ENCODE measurements at regions not wholly inside any gene's neighbourhood (a gene's known extent, or its start where the extent isn't known, plus 50 kb on each side); places are given as distances from the start of the nearest gene placed in this dataset.

DNA sequence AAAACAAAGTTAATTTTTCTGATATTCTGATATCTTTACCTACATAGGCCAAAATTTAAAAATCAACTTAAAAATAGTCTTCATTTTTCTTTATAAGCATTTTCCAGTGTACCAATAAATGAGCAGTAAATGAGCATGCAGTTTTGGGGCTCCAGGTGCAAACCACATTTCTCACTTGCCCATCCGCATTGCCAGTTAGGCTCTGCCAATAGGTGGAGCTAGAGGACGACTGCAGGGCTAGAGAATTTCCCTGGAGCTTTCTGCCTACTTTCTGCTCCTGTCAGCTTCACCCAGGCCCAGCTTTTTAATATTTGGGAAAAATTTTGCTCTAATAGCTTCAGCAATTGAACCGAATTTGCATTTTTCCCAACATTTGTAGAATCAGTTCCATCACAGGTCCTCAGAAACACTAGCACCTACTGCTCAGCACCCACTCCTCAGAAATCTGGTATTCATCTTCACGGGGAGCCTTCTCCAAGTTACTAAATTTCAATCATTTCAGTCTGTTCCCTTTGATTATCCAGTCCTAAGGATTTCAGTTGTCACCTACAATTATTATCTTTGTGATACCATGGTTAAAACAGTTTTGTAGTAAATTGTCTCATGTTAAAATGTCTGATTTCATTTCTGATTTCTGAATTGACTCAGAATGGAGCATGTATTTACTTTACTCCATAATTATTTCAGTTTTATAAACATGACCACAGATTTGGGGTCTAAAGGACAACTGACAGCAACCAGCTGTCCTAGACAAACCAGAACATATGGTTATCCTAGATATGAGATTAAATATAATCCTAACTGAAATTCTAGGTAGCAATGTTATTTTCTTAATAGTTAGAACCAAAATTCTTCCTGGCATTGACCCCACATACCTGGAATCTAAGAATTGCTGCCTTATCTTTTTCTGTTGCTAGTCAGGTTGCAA, 104.6 kb upstream of the FAM174A start:
- ChIA-PET CTCF (ENCODE audit: partially characterized antibody) (interaction anchor here (0.8 to 2.1 kb wide), 9 partner anchors 9 to 1464 kb away, joined by 3 to 10 read pairs (median 5); no protein-coding TSS in a partner anchor), POLR2A (ENCODE audit: partially characterized antibody) (no interaction called here)
- H4K5ac ChIP-seq (ENCODE audit: insufficient read length, low read depth, low read length): no peak overlapping the region
- H3K27ac ChIP-seq (ENCODE audit: low read depth, low read length): no peak overlapping the region
- no peak overlapping the region for H3K14ac ChIP-seq (ENCODE audit: insufficient read length)
- H3K18ac ChIP-seq (ENCODE audit: extremely low read depth, low read length): no peak overlapping the region
- no peak overlapping the region for H4K8ac ChIP-seq (ENCODE audit: extremely low read depth, insufficient read depth, low read length)
- H3K9me3 ChIP-seq (ENCODE audit: insufficient read depth in 2 of 2, low read depth in 1 of 2, low read length in 1 of 2): peaks cover 2 to 4% of the 10 kb centered on the region in 2 experiments; a peak in 2 of 4 replicates
- no peaks in the 10 kb centered on the region for H3K79me2 ChIP-seq (ENCODE audit: control insufficient read depth in 1 of 2, insufficient read depth in 2 of 2, low read length in 2 of 2)
- H3K23ac ChIP-seq (ENCODE audit: insufficient read length): no peak overlapping the region
- FAIRE-seq (peak; percentile 76), DNase-seq (ENCODE audit: low read depth in 1 of 2, low spot score in 2 of 2) (peak in 1 of 2 experiments; percentile 77)
- no peak overlapping the region for H3K9ac ChIP-seq (replicated peaks in 1 of 4; ENCODE audit: extremely low read depth in 1 of 4, low read depth in 3 of 4, low read length in 3 of 4)
- H3K4me1 ChIP-seq (replicated peaks in 1 of 4; ENCODE audit: control insufficient read depth in 3 of 4, insufficient read depth in 4 of 4, low read length in 3 of 4): no peaks in the 10 kb centered on the region
- H3K4ac ChIP-seq (replicated peaks; ENCODE audit: insufficient read length, low read depth, low read length): no peak overlapping the region
- no peak overlapping the region for H3K4me3 ChIP-seq (ENCODE audit: extremely low read depth in 1 of 4, insufficient read depth in 2 of 4, low read depth in 3 of 4, low read length in 4 of 4)
- no peaks in the 10 kb centered on the region for H3K23me2 ChIP-seq (ENCODE audit: low read depth, low read length)
- no peak overlapping the region for H3K56ac ChIP-seq (replicated peaks; ENCODE audit: insufficient read length, low read depth, low read length)
- no peak overlapping the region for H2AK5ac ChIP-seq (ENCODE audit: low read depth, low read length)
- no peak overlapping the region for H2BK20ac ChIP-seq (ENCODE audit: low read length)
- peaks cover 0 to under 1% (median 0%) of the 10 kb centered on the region in 4 experiments; a peak in 1 of 8 replicates for H3K36me3 ChIP-seq (ENCODE audit: control insufficient read depth in 2 of 4, insufficient read depth in 4 of 4, low read length in 3 of 4)
- H2BK5ac ChIP-seq (ENCODE audit: low read depth, low read length): no peak overlapping the region
- WGBS, 2 experiments (ENCODE audit: extremely low coverage in 1 of 2, insufficient coverage in 1 of 2, insufficient read length in 1 of 2, insufficient replicate concordance in 2 of 2, low coverage in 1 of 2, low lambda C conversion rate in 2 of 2, missing lambda C conversion rate in 1 of 2): 32% methylated on average over 4 of the region's 4 CpGs; no CpG with 5 or more reads in 1 of the 2 experiments
- no peak overlapping the region for H2BK120ac ChIP-seq (replicated peaks; ENCODE audit: low read depth, low read length)
- no peak overlapping the region for H2AFZ ChIP-seq (ENCODE audit: low read length)
- H2BK15ac ChIP-seq (ENCODE audit: low read length): no peak overlapping the region
- H3K79me1 ChIP-seq (ENCODE audit: low read depth, low read length): no peaks in the 10 kb centered on the region
- no peaks in the 10 kb centered on the region for H3K27me3 ChIP-seq (replicated peaks in 1 of 4; ENCODE audit: control insufficient read depth in 3 of 4, extremely low read depth in 1 of 4, insufficient read depth in 3 of 4, low read length in 3 of 4)
- H2BK12ac ChIP-seq (ENCODE audit: low read depth, low read length): no peak overlapping the region
- no peak overlapping the region for H3K4me2 ChIP-seq (ENCODE audit: insufficient read depth in 1 of 2, low read depth in 2 of 2, low read length in 2 of 2)
- no peak overlapping the region for H4K91ac ChIP-seq (replicated peaks; ENCODE audit: insufficient read length, low read length)
- no peaks in the 10 kb centered on the region for H4K20me1 ChIP-seq (replicated peaks in 1 of 2; ENCODE audit: control insufficient read depth in 1 of 2, insufficient read depth in 2 of 2, low read length in 2 of 2)
- TF ChIP-seq KDM5A (IDR thresholded peaks at IDR 0.05; ENCODE audit: low read length) (no peak), TEAD4 (IDR thresholded peaks at IDR 0.05; ENCODE audit: low read depth, low read length) (no peak), CTBP2 (IDR thresholded peaks at IDR 0.05; ENCODE audit: borderline replicate concordance, insufficient read depth, insufficient read length, low read length) (no peak), SP1 (IDR thresholded peaks at IDR 0.05; ENCODE audit: low read depth, low read length) (no peak)

Data from H1 (cell line).